H1 (cell line): ENCODE measurements at regions not wholly inside any gene's neighbourhood (a gene's known extent, or its start where the extent isn't known, plus 50 kb on each side); places are given as distances from the start of the nearest gene placed in this dataset.

ENCODE experiments used
- CTCF ChIA-PET: fragments of 300-600 bp; sonication (Branson Sonifier 250); formaldehyde crosslinking; loops from one replicate; lab custom pipeline; 2021; ENCODE audit not compliant: partially characterized antibody; lab: Charles Lee
- POLR2A ChIA-PET: fragments of 300-600 bp; sonication (Branson Sonifier 250); formaldehyde crosslinking; loops from one replicate; lab custom pipeline; 2021; ENCODE audit warnings: inconsistent platforms; ENCODE audit not compliant: partially characterized antibody; lab: Charles Lee
- DNase-seq, 2 experiments: peaks; one replicate each; pipeline versions ENCODE4 v3.0.0 to v3.0.0-alpha.2; 2010 to 2022; ENCODE audit warnings: low spot score in 2 of 2, low read depth in 1 of 2, mixed read lengths in 1 of 2
- FAIRE-seq: peaks from 2 replicates; lab custom pipeline; 2011; peaks lifted over from hg19 to GRCh38; lab: Jason Lieb, UNC
- H2AFZ ChIP-seq: 2 replicates; pipeline ENCODE4 v1.8.1; 2012; ENCODE audit warnings: low read length, inconsistent platforms
- H2AK5ac ChIP-seq: 2 replicates; pipeline ENCODE4 v1.6.1; 2013; ENCODE audit warnings: low read depth, low read length
- H2BK120ac ChIP-seq: replicated peaks from 2 replicates; pipeline ENCODE3; 2013; ENCODE audit warnings: low read depth, low read length, inconsistent platforms
- H2BK12ac ChIP-seq: 2 replicates; pipeline ENCODE4 v1.6.1; 2013; ENCODE audit warnings: low read depth, low read length
- H2BK15ac ChIP-seq: 2 replicates; pipeline ENCODE4 v1.6.1; 2013; ENCODE audit warnings: low read length
- H2BK20ac ChIP-seq: 2 replicates; pipeline ENCODE4 v1.6.1; 2013; ENCODE audit warnings: low read length
- H2BK5ac ChIP-seq: 2 replicates; pipeline ENCODE4 v1.6.1; 2013; ENCODE audit warnings: low read depth, low read length
- H3K14ac ChIP-seq: 2 replicates; pipeline ENCODE4 v1.6.1; 2013; ENCODE audit warnings: inconsistent platforms; ENCODE audit not compliant: insufficient read length
- H3K18ac ChIP-seq: 2 replicates; pipeline ENCODE4 v1.6.1; 2013; ENCODE audit warnings: low read length; ENCODE audit errors: extremely low read depth
- H3K23ac ChIP-seq: 2 replicates; pipeline ENCODE4 v1.6.1; 2013; ENCODE audit warnings: inconsistent platforms; ENCODE audit not compliant: insufficient read length
- H3K23me2 ChIP-seq: 2 replicates; pipeline ENCODE4 v1.6.1; 2013; ENCODE audit warnings: low read depth, low read length
- H3K27ac ChIP-seq: 2 replicates; pipeline ENCODE4 v1.6.1; 2011; ENCODE audit warnings: low read depth, low read length, inconsistent platforms
- H3K27me3 ChIP-seq, 4 experiments: replicated peaks in 1 of 4; 1 replicate in 1 of 4; 2 replicates in 3 of 4; pipeline versions ENCODE4 v1.6.1 to v1.8.1; 2011 to 2013; ENCODE audit warnings: low read length in 3 of 4, mild to moderate bottlenecking in 3 of 4, inconsistent platforms in 2 of 4, mixed read lengths in 2 of 4, moderate library complexity in 1 of 4; ENCODE audit not compliant: control insufficient read depth in 3 of 4, insufficient read depth in 3 of 4; ENCODE audit errors: extremely low read depth in 1 of 4
- H3K36me3 ChIP-seq, 4 experiments: 2 replicates each; pipeline versions ENCODE4 v1.6.1 to v1.8.1; 2011 to 2013; ENCODE audit warnings: mild to moderate bottlenecking in 4 of 4, low read length in 3 of 4, moderate library complexity in 2 of 4, control low read depth in 1 of 4, inconsistent platforms in 1 of 4; ENCODE audit not compliant: insufficient read depth in 4 of 4, control insufficient read depth in 2 of 4
- H3K4ac ChIP-seq: replicated peaks from 2 replicates; pipeline ENCODE3; 2013; ENCODE audit warnings: low read length, low read depth, mixed read lengths, inconsistent platforms; ENCODE audit not compliant: insufficient read length
- H3K4me1 ChIP-seq, 4 experiments: replicated peaks in 1 of 4; 1 replicate in 1 of 4; 2 replicates in 3 of 4; pipeline versions ENCODE4 v1.6.1 to v1.8.1; 2011 to 2013; ENCODE audit warnings: low read length in 3 of 4, inconsistent platforms in 2 of 4, mixed read lengths in 1 of 4; ENCODE audit not compliant: insufficient read depth in 4 of 4, control insufficient read depth in 3 of 4
- H3K4me2 ChIP-seq, 2 experiments: 2 replicates each; pipeline versions ENCODE4 v1.6.1 to v1.8.1; 2011 to 2013; ENCODE audit warnings: low read depth in 2 of 2, low read length in 2 of 2, control low read depth in 1 of 2, inconsistent platforms in 1 of 2, mild to moderate bottlenecking in 1 of 2; ENCODE audit not compliant: insufficient read depth in 1 of 2
- H3K4me3 ChIP-seq, 4 experiments: fragments of 200-600, 300-600 bp in 1 of 4; sonication (generic), shearing (Covaris generic), sonication (Bioruptor Twin) in 1 of 4; 2 replicates each; pipeline versions ENCODE4 v1.5.1 to v1.8.1; 2011 to 2016; ENCODE audit warnings: low read length in 4 of 4, low read depth in 3 of 4, control low read depth in 2 of 4, inconsistent platforms in 2 of 4, mild to moderate bottlenecking in 2 of 4, mixed read lengths in 1 of 4, moderate library complexity in 1 of 4; ENCODE audit not compliant: insufficient read depth in 2 of 4; ENCODE audit errors: extremely low read depth in 1 of 4
- H3K56ac ChIP-seq: replicated peaks from 2 replicates; pipeline ENCODE3; 2013; ENCODE audit warnings: low read depth, mild to moderate bottlenecking, mixed read lengths, low read length, inconsistent platforms; ENCODE audit not compliant: insufficient read length
- H3K79me1 ChIP-seq: 2 replicates; pipeline ENCODE4 v1.6.1; 2013; ENCODE audit warnings: low read depth, low read length, control low read depth
- H3K79me2 ChIP-seq, 2 experiments: 2 replicates each; pipeline versions ENCODE4 v1.6.1 to v1.8.1; 2012 to 2013; ENCODE audit warnings: low read length in 2 of 2, mild to moderate bottlenecking in 2 of 2, inconsistent platforms in 1 of 2; ENCODE audit not compliant: insufficient read depth in 2 of 2, control insufficient read depth in 1 of 2
- H3K9ac ChIP-seq, 4 experiments: replicated peaks in 1 of 4; 1 replicate in 1 of 4; 2 replicates in 3 of 4; pipeline versions ENCODE4 v1.6.1 to v1.8.1; 2011 to 2013; ENCODE audit warnings: low read depth in 3 of 4, low read length in 3 of 4, control low read depth in 2 of 4, mild to moderate bottlenecking in 2 of 4, moderate library complexity in 2 of 4, inconsistent platforms in 1 of 4; ENCODE audit errors: extremely low read depth in 1 of 4
- H3K9me3 ChIP-seq, 2 experiments: 2 replicates each; pipeline versions ENCODE4 v1.6.1 to v1.8.1; 2012 to 2013; ENCODE audit warnings: mild to moderate bottlenecking in 2 of 2, moderate library complexity in 2 of 2, control low read depth in 1 of 2, inconsistent platforms in 1 of 2, low read depth in 1 of 2, low read length in 1 of 2, mixed read lengths in 1 of 2; ENCODE audit not compliant: insufficient read depth in 2 of 2
- H4K20me1 ChIP-seq, 2 experiments: replicated peaks in 1 of 2; 2 replicates each; pipeline versions ENCODE3 to v1.8.1; 2011 to 2013; ENCODE audit warnings: inconsistent platforms in 2 of 2, low read length in 2 of 2, mild to moderate bottlenecking in 1 of 2; ENCODE audit not compliant: insufficient read depth in 2 of 2, control insufficient read depth in 1 of 2
- H4K5ac ChIP-seq: 2 replicates; pipeline ENCODE4 v1.6.1; 2013; ENCODE audit warnings: low read length, low read depth, mixed read lengths, inconsistent platforms; ENCODE audit not compliant: insufficient read length
- H4K8ac ChIP-seq: 2 replicates; pipeline ENCODE4 v1.8.0; 2013; ENCODE audit warnings: mild to moderate bottlenecking, moderate library complexity, low read length, inconsistent platforms; ENCODE audit not compliant: insufficient read depth; ENCODE audit errors: extremely low read depth
- H4K91ac ChIP-seq: replicated peaks from 2 replicates; pipeline ENCODE3; 2013; ENCODE audit warnings: low read length, mixed read lengths, inconsistent platforms; ENCODE audit not compliant: insufficient read length
- CBX8 ChIP-seq: fragments of 300-800, 300-1000 bp; sonication (generic); IDR thresholded peaks from 2 replicates; pipeline ENCODE4 v1.7.1; 2016; ENCODE audit warnings: low read depth, low read length, borderline replicate concordance
- CEBPB ChIP-seq: IDR thresholded peaks from 2 replicates; pipeline ENCODE4 v1.6.1; 2012; ENCODE audit warnings: low read depth, low read length
- EZH2 ChIP-seq: fragments of 200-600 bp; sonication (generic); IDR thresholded peaks from 2 replicates; pipeline ENCODE4 v1.7.1; 2012; ENCODE audit warnings: low read depth, mild to moderate bottlenecking, moderate library complexity, low read length, inconsistent platforms; ENCODE audit not compliant: severe bottlenecking
- HDAC2 ChIP-seq, 2 experiments: fragments of 300-600 bp in 1 of 2; sonication (generic) in 1 of 2; IDR thresholded peaks; 2 replicates each; pipeline ENCODE4 v1.6.1; 2011 to 2012; ENCODE audit warnings: low read depth in 2 of 2, low read length in 2 of 2, mild to moderate bottlenecking in 2 of 2, moderate library complexity in 2 of 2, borderline replicate concordance in 1 of 2, inconsistent platforms in 1 of 2
- HDAC6 ChIP-seq: IDR thresholded peaks from one replicate; pipeline ENCODE4 v1.7.1; 2012; ENCODE audit warnings: low read depth, mild to moderate bottlenecking, inconsistent platforms, low read length, moderate library complexity
- KDM5A ChIP-seq: fragments of 200-600 bp; IDR thresholded peaks from 2 replicates; pipeline ENCODE4 v1.7.1; 2012; ENCODE audit warnings: mild to moderate bottlenecking, low read length, inconsistent platforms, mixed read lengths
- POU5F1 ChIP-seq: IDR thresholded peaks from 2 replicates; pipeline ENCODE4 v1.6.1; 2011; ENCODE audit warnings: low read depth, mild to moderate bottlenecking, low read length, moderate library complexity
- RBBP5 ChIP-seq: IDR thresholded peaks from 2 replicates; pipeline ENCODE4 v1.7.1; 2012; ENCODE audit warnings: low read depth, mild to moderate bottlenecking, inconsistent platforms, low read length, moderate library complexity, borderline replicate concordance
- RFX5 ChIP-seq: IDR thresholded peaks from 2 replicates; pipeline ENCODE4 v1.6.1; 2011; ENCODE audit warnings: low read depth, low read length, improper control_type of control experiment, borderline replicate concordance
- SRF ChIP-seq: IDR thresholded peaks from 2 replicates; pipeline ENCODE4 v1.6.1; 2011; ENCODE audit warnings: mild to moderate bottlenecking, low read depth, low read length, moderate library complexity
- SUZ12 ChIP-seq: fragments of 200-600 bp; sonication (generic); IDR thresholded peaks from 2 replicates; pipeline ENCODE4 v1.6.1; 2012; ENCODE audit warnings: mild to moderate bottlenecking, inconsistent platforms, low read length, moderate library complexity, mixed read lengths
- TEAD4 ChIP-seq: IDR thresholded peaks from 2 replicates; pipeline ENCODE4 v1.6.1; 2012; ENCODE audit warnings: low read depth, low read length, inconsistent platforms, mixed read lengths
- TF ChIP-seq, protein P1 (sequence below): IDR thresholded peaks from 2 replicates; pipeline ENCODE4 v1.6.1; 2012; ENCODE audit warnings: inconsistent platforms
- TF ChIP-seq, protein P2 (sequence below): IDR thresholded peaks from 2 replicates; pipeline ENCODE4 v1.6.1; 2012; ENCODE audit warnings: low read length, inconsistent platforms

DNA sequence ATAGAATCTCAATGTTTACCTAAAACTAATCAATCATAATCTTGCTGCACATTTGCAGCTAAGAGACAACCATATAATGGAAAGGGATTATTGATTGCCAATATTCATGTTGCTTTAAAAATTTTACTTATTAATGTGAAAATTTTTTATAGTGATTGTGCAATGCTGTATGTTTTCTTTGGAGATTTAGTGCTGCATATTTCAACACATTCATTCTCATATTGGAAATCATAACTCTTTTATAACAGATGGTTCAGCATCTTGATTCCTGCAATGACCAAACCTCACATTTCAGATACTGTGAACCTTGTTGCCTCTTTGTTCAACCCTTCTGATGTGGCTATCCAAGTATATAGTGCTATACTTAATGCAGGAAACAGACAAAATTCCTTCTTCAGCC, 502.6 kb downstream of the C4orf33 start:
- CTCF ChIA-PET, result no interaction called here
- Histone ChIP-seq H3K79me1 (no peaks in the 10 kb centered on the region), H2BK5ac (no peak overlapping the region), H2AFZ (no peak overlapping the region), H4K20me1 (no peaks in the 10 kb centered on the region), H2BK120ac (no peak overlapping the region), H3K36me3 (no peaks in the 10 kb centered on the region), H2BK15ac (no peak overlapping the region), H2BK20ac (no peak overlapping the region), H4K8ac (no peak overlapping the region), H3K4me2 (no peak overlapping the region), H2AK5ac (no peak overlapping the region), H3K4me3 (no peak overlapping the region), H3K9me3 (0 out of 4 replicates have a peak, but pooled peaks cover 0 to 3% of the 10 kb centered on the region in 2 experiments), H3K27me3 (no peaks in the 10 kb centered on the region), H3K18ac (no peak overlapping the region), H3K23ac (no peak overlapping the region), H3K23me2 (no peaks in the 10 kb centered on the region), H2BK12ac (no peak overlapping the region), H4K5ac (no peak overlapping the region), H4K91ac (no peak overlapping the region), H3K56ac (no peak overlapping the region), H3K4me1 (no peaks in the 10 kb centered on the region), H3K79me2 (no peaks in the 10 kb centered on the region), H3K14ac (no peak overlapping the region), H3K9ac (no peak overlapping the region), H3K27ac (no peak overlapping the region), H3K4ac (no peak overlapping the region)
- POLR2A ChIA-PET, result no interaction called here
- no peak for FAIRE-seq
- DNase-seq, result no peak
- no peak for TF ChIP-seq POU5F1
- TF ChIP-seq SRF, result no peak
- TF ChIP-seq, protein P1, sequence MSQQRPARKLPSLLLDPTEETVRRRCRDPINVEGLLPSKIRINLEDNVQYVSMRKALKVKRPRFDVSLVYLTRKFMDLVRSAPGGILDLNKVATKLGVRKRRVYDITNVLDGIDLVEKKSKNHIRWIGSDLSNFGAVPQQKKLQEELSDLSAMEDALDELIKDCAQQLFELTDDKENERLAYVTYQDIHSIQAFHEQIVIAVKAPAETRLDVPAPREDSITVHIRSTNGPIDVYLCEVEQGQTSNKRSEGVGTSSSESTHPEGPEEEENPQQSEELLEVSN, result no peak
- TF ChIP-seq, protein P2, sequence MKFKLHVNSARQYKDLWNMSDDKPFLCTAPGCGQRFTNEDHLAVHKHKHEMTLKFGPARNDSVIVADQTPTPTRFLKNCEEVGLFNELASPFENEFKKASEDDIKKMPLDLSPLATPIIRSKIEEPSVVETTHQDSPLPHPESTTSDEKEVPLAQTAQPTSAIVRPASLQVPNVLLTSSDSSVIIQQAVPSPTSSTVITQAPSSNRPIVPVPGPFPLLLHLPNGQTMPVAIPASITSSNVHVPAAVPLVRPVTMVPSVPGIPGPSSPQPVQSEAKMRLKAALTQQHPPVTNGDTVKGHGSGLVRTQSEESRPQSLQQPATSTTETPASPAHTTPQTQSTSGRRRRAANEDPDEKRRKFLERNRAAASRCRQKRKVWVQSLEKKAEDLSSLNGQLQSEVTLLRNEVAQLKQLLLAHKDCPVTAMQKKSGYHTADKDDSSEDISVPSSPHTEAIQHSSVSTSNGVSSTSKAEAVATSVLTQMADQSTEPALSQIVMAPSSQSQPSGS, result no peak
- TF ChIP-seq RFX5, result no peak
- no peak for TF ChIP-seq EZH2
- TF ChIP-seq HDAC2 (IDR thresholded peaks at IDR 0.05; ENCODE audit: borderline replicate concordance in 1 of 2, low read depth in 2 of 2, low read length in 2 of 2), result no peak
- TF ChIP-seq SUZ12, result no peak
- TF ChIP-seq CEBPB, result no peak
- TF ChIP-seq HDAC6, result no peak
- no peak for TF ChIP-seq TEAD4
- no peak for TF ChIP-seq CBX8
- TF ChIP-seq KDM5A, result no peak
- no peak for TF ChIP-seq RBBP5
